NB4 (cell line): ENCODE measurements at regions not wholly inside any gene's neighbourhood (a gene's known extent, or its start where the extent isn't known, plus 50 kb on each side); places are given as distances from the start of the nearest gene placed in this dataset.

Source experiments
- POLR2A ChIP-seq: IDR thresholded peaks from 2 replicates; pipeline ENCODE4 v1.6.1; 2011; ENCODE audit warnings: mild to moderate bottlenecking; ENCODE audit not compliant: insufficient read length; ENCODE audit errors: extremely low read depth
- TF ChIP-seq, protein P1 (sequence below): IDR thresholded peaks from one replicate; pipeline ENCODE4 v1.5.1; 2012; ENCODE audit warnings: low read depth, low read length
- TF ChIP-seq, protein P2 (sequence below): IDR thresholded peaks from 2 replicates; pipeline ENCODE4 v1.6.1; 2011; ENCODE audit warnings: low read depth, low read length

DNA sequence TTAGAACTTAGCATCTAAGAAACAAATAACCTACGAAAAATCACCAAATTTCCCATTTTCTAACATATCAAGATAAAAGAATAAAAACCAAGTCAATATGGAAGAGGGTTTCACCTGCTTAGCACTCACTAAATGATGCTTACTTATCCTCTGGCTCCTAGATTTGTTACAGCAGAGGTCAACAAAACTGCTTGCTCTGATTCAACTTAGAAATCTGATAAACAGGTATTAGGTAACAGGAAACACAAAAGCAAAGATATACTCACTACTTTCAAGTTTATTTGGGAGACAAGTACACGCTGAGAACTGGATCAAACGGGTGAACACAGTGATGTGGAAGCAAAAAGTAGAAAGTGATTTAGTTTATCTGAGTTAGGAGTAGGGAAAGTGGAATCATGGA lies 235.7 kb upstream of the TARS1 start:
- TF ChIP-seq POLR2A = no peak
- TF ChIP-seq, protein P1, sequence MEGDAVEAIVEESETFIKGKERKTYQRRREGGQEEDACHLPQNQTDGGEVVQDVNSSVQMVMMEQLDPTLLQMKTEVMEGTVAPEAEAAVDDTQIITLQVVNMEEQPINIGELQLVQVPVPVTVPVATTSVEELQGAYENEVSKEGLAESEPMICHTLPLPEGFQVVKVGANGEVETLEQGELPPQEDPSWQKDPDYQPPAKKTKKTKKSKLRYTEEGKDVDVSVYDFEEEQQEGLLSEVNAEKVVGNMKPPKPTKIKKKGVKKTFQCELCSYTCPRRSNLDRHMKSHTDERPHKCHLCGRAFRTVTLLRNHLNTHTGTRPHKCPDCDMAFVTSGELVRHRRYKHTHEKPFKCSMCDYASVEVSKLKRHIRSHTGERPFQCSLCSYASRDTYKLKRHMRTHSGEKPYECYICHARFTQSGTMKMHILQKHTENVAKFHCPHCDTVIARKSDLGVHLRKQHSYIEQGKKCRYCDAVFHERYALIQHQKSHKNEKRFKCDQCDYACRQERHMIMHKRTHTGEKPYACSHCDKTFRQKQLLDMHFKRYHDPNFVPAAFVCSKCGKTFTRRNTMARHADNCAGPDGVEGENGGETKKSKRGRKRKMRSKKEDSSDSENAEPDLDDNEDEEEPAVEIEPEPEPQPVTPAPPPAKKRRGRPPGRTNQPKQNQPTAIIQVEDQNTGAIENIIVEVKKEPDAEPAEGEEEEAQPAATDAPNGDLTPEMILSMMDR = no peak
- TF ChIP-seq, protein P2, sequence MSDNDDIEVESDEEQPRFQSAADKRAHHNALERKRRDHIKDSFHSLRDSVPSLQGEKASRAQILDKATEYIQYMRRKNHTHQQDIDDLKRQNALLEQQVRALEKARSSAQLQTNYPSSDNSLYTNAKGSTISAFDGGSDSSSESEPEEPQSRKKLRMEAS = no peak
